Activated effector memory CD4-positive, alpha-beta T cell treated with anti-CD3 and anti-CD28 coated beads, Interleukin-2, amount 50 U/mL, for 16 hours (primary cell): ENCODE measurements at regions not wholly inside any gene's neighbourhood (a gene's known extent, or its start where the extent isn't known, plus 50 kb on each side); places are given as distances from the start of the nearest gene placed in this dataset.

Experiments
- DNase-seq: peaks from one replicate; pipeline ENCODE4 v3.0.0-alpha.2; 2020

DNA sequence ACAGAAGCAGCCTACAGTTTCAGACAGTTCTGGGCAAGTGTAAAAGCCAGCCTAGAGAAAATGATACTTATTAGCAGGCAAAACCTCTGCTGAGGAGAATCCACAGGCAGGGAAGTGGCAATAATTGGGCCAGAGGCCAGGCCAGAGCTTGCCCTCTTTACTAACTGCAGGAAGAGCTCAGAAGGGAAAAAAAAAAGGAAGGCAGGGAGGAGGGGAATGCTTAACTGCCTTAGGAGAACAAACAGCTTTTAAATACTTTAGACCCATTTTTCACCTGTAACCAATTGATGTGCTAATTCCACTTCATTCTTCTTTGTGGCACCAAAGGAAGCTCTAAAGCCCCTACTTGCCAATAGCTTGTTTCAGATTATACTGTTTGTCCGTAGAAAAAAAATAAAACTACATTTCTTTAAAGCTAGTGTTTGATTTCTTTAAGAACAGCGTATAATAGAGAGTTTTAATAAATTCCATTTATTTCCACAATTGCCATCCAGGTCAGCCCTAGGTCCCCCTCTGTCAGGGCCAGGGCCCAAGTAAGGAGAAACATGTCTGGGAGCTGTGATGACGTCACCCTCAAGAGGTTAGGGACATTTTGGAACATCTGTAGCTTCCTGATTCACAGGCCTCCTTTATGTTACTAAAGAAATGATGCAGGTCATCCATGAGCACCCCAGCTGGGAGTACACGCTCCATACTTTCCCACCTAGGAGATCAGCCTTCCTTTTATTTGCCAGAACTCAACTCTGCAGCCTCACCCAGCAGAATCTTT, 384.3 kb downstream of the CDC5L start:
- no peak for DNase-seq

DNA sequence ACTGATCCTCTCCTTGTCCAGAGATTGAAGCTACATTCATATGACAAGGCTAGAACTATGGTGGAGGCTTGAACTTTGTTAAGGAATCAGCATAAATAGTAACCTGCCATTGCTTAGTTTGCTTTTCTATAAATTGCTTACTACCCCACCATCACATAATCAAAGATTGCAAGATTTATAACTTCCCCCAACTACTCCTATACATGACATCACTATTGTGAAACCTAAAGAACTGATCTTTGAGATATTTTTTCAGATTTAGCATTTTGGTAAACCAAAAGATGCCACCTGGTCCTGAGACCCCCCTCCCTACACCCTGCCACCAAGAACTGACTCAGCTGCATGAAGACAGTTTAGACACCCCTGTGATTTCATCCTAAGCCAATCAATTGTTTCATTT, 385.3 kb downstream of the CDC5L start:
- no peak for DNase-seq

DNA sequence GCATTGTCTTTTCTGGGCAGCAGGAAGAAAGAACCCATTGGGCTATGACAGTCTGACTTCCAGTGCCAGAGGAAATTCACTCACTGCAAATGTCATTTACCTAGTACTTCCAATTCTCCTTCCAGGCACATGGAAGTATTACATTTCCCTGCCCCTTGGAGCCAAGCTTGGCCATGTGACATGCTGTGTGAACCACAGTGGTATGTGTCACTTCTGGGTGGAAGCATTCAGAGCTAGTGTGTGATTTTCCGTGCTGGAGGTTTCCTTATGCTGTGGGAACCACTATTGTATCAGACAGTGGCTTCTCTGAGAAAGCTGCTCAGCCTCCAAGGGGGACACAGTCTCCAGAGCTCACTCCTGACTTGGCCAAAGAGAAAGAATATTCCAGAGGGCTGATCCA, 387.6 kb downstream of the CDC5L start:
- DNase-seq: no peak

DNA sequence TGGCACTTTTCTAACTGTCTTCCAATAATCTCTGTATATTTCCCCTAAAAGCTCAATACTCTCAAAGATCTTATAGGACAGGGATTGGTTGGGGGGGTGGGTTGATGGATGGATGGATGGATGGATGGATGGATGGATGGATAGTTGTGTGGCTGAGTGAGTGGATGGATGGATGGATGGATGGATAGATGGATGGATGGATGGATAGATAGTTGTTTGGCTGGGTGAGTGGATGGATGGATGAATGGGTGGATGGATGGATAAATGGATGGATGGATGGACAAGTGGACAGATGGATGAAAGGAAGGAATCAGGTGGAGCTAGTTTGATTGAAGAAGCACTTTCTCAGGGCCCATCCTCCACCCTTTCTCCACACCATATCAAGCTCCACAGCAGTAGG, 388.8 kb downstream of the CDC5L start:
- no peak for DNase-seq

DNA sequence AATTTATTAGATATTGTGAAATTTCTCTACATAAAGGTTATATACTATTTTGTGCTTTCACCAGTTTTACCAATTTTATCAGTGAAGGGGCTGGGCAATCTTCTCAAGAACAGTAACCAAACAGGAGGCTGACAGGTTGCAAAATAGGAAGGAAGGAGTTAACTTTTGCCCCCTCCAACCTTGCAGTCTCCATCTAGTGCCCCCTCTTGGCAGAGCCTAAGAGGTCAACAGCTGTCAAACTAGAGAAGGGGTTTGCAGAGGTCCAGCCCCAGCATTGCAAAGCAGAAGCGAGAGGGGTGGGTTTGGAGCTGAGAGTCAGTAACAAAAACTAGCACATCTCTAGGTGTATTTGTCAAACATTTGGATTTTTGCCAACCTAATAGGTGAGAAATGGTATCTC, 391.0 kb downstream of the CDC5L start:
- no peak for DNase-seq
